ENCODE measurements at regions not wholly inside any gene's neighbourhood (a gene's known extent, or its start where the extent isn't known, plus 50 kb on each side); places are given as distances from the start of the nearest gene placed in this dataset.
"Not testable (repeated sequence)": the region's sequence is repeated elsewhere in the genome, so short reads cannot be mapped to it uniquely, and the experiment has no call there.

- Histone ChIP-seq H3K4me2 (replicated peaks; ENCODE audit: low read depth, low read length, poor library complexity, severe bottlenecking) (no peak overlapping the region), H3K9ac (ENCODE audit: low read length) (no peak overlapping the region), H3K27ac (ENCODE audit: low read length in 2 of 2) (no peak overlapping the region), H3K36me3 (replicated peaks in 1 of 2; ENCODE audit: control extremely low read depth in 1 of 2, control insufficient read depth in 1 of 2, extremely low read depth in 1 of 2, insufficient read depth in 2 of 2, low read length in 1 of 2) (no peaks in the 10 kb centered on the region), H3K27me3 (replicated peaks in 1 of 4; ENCODE audit: control extremely low read depth in 1 of 4, control insufficient read depth in 3 of 4, insufficient read depth in 4 of 4, low read length in 3 of 4) (peaks cover 0 to 5% (median 0%) of the 10 kb centered on the region in 4 experiments), H4K20me1 (ENCODE audit: control insufficient read depth, insufficient read depth, low read length, poor library complexity, severe bottlenecking) (no peaks in the 10 kb centered on the region), H3K9me3 (ENCODE audit: control extremely low read depth in 1 of 3, control insufficient read depth in 2 of 3, insufficient read depth in 1 of 3, low read length in 2 of 3) (no peaks in the 10 kb centered on the region), H3K4me1 (ENCODE audit: control insufficient read depth in 2 of 2, insufficient read depth in 2 of 2, low read length in 2 of 2) (no peaks in the 10 kb centered on the region), H3K4me3 (ENCODE audit: control extremely low read depth in 1 of 5, extremely low read depth in 1 of 5, insufficient read depth in 1 of 5, low read depth in 2 of 5, low read length in 4 of 5) (no peak overlapping the region), H2AFZ (ENCODE audit: insufficient read depth, low read depth, low read length, poor library complexity, severe bottlenecking) (no peak overlapping the region), H3K79me2 (ENCODE audit: control insufficient read depth, insufficient read depth, low read length) (no peaks in the 10 kb centered on the region)
- Mint-ChIP-seq H3K4me3 (no peak overlapping the region), H3K27me3 (peaks cover 6% of the 10 kb centered on the region), H3K4me1 (no peaks in the 10 kb centered on the region), H3K9me3 (ENCODE audit: insufficient read depth) (no peaks in the 10 kb centered on the region), H3K27ac (no peak overlapping the region)
- POLR2A ChIA-PET = no interaction called here
- DNase-seq = no peak
- TF ChIP-seq CTCF (IDR thresholded peaks at IDR 0.05) (no peak), EZH2 (IDR thresholded peaks at IDR 0.05; ENCODE audit: borderline replicate concordance, insufficient read depth, low read depth, low read length, poor library complexity, severe bottlenecking) (no peak)
- ATAC-seq (ENCODE audit: low read depth) = no peak
- no CpG with 5 or more reads among the region's 2 CpGs for WGBS (ENCODE audit: insufficient coverage)
- intact Hi-C loops (cut with micrococcal nuclease) = no loop called here
- CTCF ChIA-PET = no interaction called here
Observed at GRCh38 chrX:101823236-101823635, 108.6 kb downstream of the ZMAT1 start.

GRCh38 chrX:101817739-101818138, 114.1 kb downstream of the ZMAT1 start:
- H3K4me3 ChIP-seq (ENCODE audit: control extremely low read depth in 1 of 5, extremely low read depth in 1 of 5, insufficient read depth in 1 of 5, low read depth in 2 of 5, low read length in 4 of 5); H2AFZ ChIP-seq (ENCODE audit: insufficient read depth, low read depth, low read length, poor library complexity, severe bottlenecking); CTCF ChIA-PET; H3K9me3 ChIP-seq (ENCODE audit: control extremely low read depth in 1 of 3, control insufficient read depth in 2 of 3, insufficient read depth in 1 of 3, low read length in 2 of 3); H3K9me3 Mint-ChIP-seq (ENCODE audit: insufficient read depth); H3K27ac Mint-ChIP-seq; intact Hi-C loops (cut with micrococcal nuclease); H3K4me3 Mint-ChIP-seq; H3K9ac ChIP-seq (ENCODE audit: low read length); H3K36me3 ChIP-seq (replicated peaks in 1 of 2; ENCODE audit: control extremely low read depth in 1 of 2, control insufficient read depth in 1 of 2, extremely low read depth in 1 of 2, insufficient read depth in 2 of 2, low read length in 1 of 2); POLR2A ChIA-PET; H3K4me1 ChIP-seq (ENCODE audit: control insufficient read depth in 2 of 2, insufficient read depth in 2 of 2, low read length in 2 of 2); H3K27ac ChIP-seq (ENCODE audit: low read length in 2 of 2); ATAC-seq (ENCODE audit: low read depth); H3K27me3 ChIP-seq (replicated peaks in 1 of 4; ENCODE audit: control extremely low read depth in 1 of 4, control insufficient read depth in 3 of 4, insufficient read depth in 4 of 4, low read length in 3 of 4); H3K4me1 Mint-ChIP-seq; H4K20me1 ChIP-seq (ENCODE audit: control insufficient read depth, insufficient read depth, low read length, poor library complexity, severe bottlenecking); DNase-seq; H3K27me3 Mint-ChIP-seq; H3K4me2 ChIP-seq (replicated peaks; ENCODE audit: low read depth, low read length, poor library complexity, severe bottlenecking); H3K79me2 ChIP-seq (ENCODE audit: control insufficient read depth, insufficient read depth, low read length): not testable (repeated sequence)
- no CpG with 5 or more reads among the region's 1 CpG for WGBS (ENCODE audit: insufficient coverage)
